SK-N-SH (cell line): ENCODE measurements at regions not wholly inside any gene's neighbourhood (a gene's known extent, or its start where the extent isn't known, plus 50 kb on each side); places are given as distances from the start of the nearest gene placed in this dataset.

Experiments used
- EZH2phosphoT487 ChIP-seq: fragments of 200-600 bp; sonication (generic); IDR thresholded peaks from 2 replicates; pipeline ENCODE4 v1.6.1; 2017; ENCODE audit warnings: low read depth, mixed run types, mild to moderate bottlenecking, antibody characterized with exemption, moderate library complexity, borderline replicate concordance
- GATA2 ChIP-seq: sonication (generic); formaldehyde crosslinking; IDR thresholded peaks from 2 replicates; pipeline ENCODE4 v1.5.0; 2020; ENCODE audit warnings: mild to moderate bottlenecking, missing genetic modification reagents
- POLR2AphosphoS5 ChIP-seq: IDR thresholded peaks from 2 replicates; pipeline ENCODE4 v1.6.1; 2012; ENCODE audit warnings: low read depth, low read length
- TF ChIP-seq, protein P1 (sequence below): fragments of 200-600 bp; sonication (generic); IDR thresholded peaks from 2 replicates; pipeline ENCODE4 v1.6.1; 2017; ENCODE audit warnings: antibody characterized with exemption, mild to moderate bottlenecking, moderate library complexity
- TF ChIP-seq, protein P2 (sequence below): fragments of 150-350 bp; IDR thresholded peaks from 2 replicates; pipeline ENCODE4 v1.6.1; 2017; ENCODE audit warnings: antibody characterized with exemption, low read length, low read depth, borderline replicate concordance

DNA sequence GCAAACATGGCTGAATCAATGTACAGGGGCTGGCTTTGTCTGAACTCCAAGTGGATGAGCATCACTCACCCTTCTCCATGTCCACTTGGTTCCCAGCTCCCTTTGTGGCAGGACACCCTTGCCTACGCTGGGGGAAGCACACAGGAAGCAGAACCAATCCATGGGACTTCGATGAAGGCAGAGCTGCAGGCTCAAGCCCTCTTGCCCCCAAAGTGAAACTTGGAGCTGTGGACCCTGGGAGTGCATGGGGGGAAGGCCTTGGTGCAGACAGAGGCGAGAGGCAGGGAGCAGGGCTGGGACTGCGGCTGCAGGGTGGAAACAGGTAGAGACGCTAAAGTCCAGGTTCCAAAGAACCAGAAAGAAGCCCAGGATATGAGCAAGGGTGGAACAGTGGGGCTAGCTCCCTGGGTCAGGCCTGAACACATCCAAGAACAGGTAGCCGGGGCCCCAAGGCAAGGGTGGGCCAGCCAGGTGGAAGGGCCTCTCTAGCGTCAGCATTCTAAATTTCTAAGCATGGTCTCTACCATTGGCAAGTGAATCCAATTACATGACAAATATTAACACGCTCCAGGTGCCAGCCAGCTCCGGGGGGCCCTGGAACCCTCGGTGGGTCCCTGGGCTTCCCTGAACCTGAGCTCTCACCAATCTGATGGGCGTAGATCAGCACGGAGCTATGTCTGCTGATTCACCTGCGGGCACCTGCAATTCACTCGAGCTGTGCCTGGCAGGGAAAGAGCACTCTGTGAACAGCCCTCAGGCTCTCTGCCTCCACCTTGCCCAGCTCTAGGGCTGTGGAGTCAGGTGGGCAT lies 532.8 kb downstream of the BRD1 start:
- TF ChIP-seq, protein P1, sequence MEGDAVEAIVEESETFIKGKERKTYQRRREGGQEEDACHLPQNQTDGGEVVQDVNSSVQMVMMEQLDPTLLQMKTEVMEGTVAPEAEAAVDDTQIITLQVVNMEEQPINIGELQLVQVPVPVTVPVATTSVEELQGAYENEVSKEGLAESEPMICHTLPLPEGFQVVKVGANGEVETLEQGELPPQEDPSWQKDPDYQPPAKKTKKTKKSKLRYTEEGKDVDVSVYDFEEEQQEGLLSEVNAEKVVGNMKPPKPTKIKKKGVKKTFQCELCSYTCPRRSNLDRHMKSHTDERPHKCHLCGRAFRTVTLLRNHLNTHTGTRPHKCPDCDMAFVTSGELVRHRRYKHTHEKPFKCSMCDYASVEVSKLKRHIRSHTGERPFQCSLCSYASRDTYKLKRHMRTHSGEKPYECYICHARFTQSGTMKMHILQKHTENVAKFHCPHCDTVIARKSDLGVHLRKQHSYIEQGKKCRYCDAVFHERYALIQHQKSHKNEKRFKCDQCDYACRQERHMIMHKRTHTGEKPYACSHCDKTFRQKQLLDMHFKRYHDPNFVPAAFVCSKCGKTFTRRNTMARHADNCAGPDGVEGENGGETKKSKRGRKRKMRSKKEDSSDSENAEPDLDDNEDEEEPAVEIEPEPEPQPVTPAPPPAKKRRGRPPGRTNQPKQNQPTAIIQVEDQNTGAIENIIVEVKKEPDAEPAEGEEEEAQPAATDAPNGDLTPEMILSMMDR, result no peak
- TF ChIP-seq POLR2AphosphoS5, result no peak
- TF ChIP-seq, protein P2, sequence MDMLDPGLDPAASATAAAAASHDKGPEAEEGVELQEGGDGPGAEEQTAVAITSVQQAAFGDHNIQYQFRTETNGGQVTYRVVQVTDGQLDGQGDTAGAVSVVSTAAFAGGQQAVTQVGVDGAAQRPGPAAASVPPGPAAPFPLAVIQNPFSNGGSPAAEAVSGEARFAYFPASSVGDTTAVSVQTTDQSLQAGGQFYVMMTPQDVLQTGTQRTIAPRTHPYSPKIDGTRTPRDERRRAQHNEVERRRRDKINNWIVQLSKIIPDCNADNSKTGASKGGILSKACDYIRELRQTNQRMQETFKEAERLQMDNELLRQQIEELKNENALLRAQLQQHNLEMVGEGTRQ, result no peak
- TF ChIP-seq GATA2 (CRISPR knock-in tag), result no peak
- TF ChIP-seq EZH2phosphoT487, result no peak
